Prostate gland (tissue), 2 donors: ENCODE measurements at regions not wholly inside any gene's neighbourhood (a gene's known extent, or its start where the extent isn't known, plus 50 kb on each side); places are given as distances from the start of the nearest gene placed in this dataset. TPM values are rescaled to one million over a fixed set of nuclear protein-coding genes. Genes with fewer than 3 reads are reported as not detected.

ENCODE experiments used
- DNase-seq: peaks from one replicate; pipeline ENCODE4 v3.0.0-alpha.2; 2019; ENCODE audit warnings: low spot score
- H3K27ac ChIP-seq, 2 donors: fragments of 200-600 bp; sonication (generic); 2 replicates each; pipeline ENCODE4 v1.5.1; 2017 to 2019
- H3K27me3 ChIP-seq: fragments of 200-600 bp; sonication (generic); replicated peaks from 2 replicates; pipeline ENCODE4 v1.5.1; 2019; ENCODE audit not compliant: insufficient read depth
- H3K36me3 ChIP-seq, 2 donors: fragments of 200-600 bp; sonication (generic); 1 replicate in 1 of 2; 2 replicates in 1 of 2; pipeline versions ENCODE4 v1.5.1 to v1.8.1; 2017 to 2019
- H3K4me1 ChIP-seq: fragments of 200-600 bp; sonication (generic); replicated peaks from 2 replicates; pipeline ENCODE4 v1.5.1; 2019
- H3K4me3 ChIP-seq, 2 donors: fragments of 200-600 bp; sonication (generic); 2 replicates each; pipeline ENCODE4 v1.5.1; 2017 to 2019
- H3K9me3 ChIP-seq: fragments of 200-600 bp; sonication (generic); 2 replicates; pipeline ENCODE4 v1.5.1; 2017
- POLR2A ChIP-seq: fragments of 450-650 bp; IDR thresholded peaks from one replicate; pipeline ENCODE4 v1.6.1; 2016; ENCODE audit warnings: antibody characterized with exemption, mild to moderate bottlenecking
- POLR2AphosphoS5 ChIP-seq: sonication (generic); formaldehyde crosslinking; IDR thresholded peaks from one replicate; pipeline ENCODE4 v1.6.1; 2017; ENCODE audit warnings: antibody characterized with exemption
- WGBS: methylation state at CpG from one replicate; pipeline ENCODE4 v1.1.5; 2018; 5-methylcytosine and 5-hydroxymethylcytosine counted together
- intact Hi-C: fragments of 100-400 bp; cut with DNase I; formaldehyde crosslinking; loops from one replicate; pipeline ENCODE4 v1.14.2; 2022
- microRNA-seq: library from miRNA; unstranded; fragments of <30 nt; microRNA quantifications from one replicate; pipeline ENCODE4, GENCODE V29; 2016
- small RNA-seq, 2 donors: library from RNA; depleted of rRNA; stranded (forward); fragments of <200 nt; gene quantifications; one replicate each; pipeline ENCODE3, GENCODE V24; 2016
- TF ChIP-seq, protein P1 (sequence below), 4 experiments: fragments of 200-600 bp in 2 of 4; fragments of 450-650 bp in 2 of 4; sonication (generic) in 2 of 4; IDR thresholded peaks; 1 replicate in 3 of 4; 2 replicates in 1 of 4; pipeline ENCODE4 v1.5.1; 2016 to 2019; ENCODE audit warnings: antibody characterized with exemption in 4 of 4, mild to moderate bottlenecking in 2 of 4, moderate library complexity in 2 of 4

DNA sequence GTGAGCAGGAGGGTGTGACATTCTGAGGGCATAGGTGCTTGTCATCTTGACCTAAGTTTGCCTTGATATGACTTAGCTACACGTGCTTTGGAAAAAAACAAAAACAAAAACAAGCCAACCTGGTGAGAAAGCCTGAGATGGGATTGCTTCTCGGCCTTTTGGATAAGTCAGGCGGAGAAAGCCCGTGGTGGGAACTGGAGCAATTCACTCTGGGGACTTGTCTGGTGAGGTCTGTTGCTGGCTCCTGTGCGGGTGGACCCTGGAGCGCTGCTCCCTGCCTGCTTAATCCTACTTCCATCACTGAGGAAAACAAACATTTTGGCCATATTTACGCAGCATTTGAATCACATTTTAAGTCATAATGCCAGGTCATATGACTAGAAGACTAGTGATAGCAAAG lies 100.3 kb downstream of the SNX19 start:
- no peaks in the 10 kb centered on the region for H3K36me3 ChIP-seq
- no peaks in the 10 kb centered on the region for H3K27me3 ChIP-seq
- H3K4me1 ChIP-seq = no peaks in the 10 kb centered on the region
- no peak overlapping the region for H3K4me3 ChIP-seq
- DNase-seq = no peak
- TF ChIP-seq POLR2A (no peak), POLR2AphosphoS5 (no peak)
- TF ChIP-seq, protein P1, sequence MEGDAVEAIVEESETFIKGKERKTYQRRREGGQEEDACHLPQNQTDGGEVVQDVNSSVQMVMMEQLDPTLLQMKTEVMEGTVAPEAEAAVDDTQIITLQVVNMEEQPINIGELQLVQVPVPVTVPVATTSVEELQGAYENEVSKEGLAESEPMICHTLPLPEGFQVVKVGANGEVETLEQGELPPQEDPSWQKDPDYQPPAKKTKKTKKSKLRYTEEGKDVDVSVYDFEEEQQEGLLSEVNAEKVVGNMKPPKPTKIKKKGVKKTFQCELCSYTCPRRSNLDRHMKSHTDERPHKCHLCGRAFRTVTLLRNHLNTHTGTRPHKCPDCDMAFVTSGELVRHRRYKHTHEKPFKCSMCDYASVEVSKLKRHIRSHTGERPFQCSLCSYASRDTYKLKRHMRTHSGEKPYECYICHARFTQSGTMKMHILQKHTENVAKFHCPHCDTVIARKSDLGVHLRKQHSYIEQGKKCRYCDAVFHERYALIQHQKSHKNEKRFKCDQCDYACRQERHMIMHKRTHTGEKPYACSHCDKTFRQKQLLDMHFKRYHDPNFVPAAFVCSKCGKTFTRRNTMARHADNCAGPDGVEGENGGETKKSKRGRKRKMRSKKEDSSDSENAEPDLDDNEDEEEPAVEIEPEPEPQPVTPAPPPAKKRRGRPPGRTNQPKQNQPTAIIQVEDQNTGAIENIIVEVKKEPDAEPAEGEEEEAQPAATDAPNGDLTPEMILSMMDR (IDR thresholded peaks at IDR 0.05) = no peak
- H3K9me3 ChIP-seq = no peaks in the 10 kb centered on the region
- H3K27ac ChIP-seq = no peak overlapping the region
- WGBS = 89% methylated on average over 7 of the region's 7 CpGs
- intact Hi-C loops = no loop called here

DNA sequence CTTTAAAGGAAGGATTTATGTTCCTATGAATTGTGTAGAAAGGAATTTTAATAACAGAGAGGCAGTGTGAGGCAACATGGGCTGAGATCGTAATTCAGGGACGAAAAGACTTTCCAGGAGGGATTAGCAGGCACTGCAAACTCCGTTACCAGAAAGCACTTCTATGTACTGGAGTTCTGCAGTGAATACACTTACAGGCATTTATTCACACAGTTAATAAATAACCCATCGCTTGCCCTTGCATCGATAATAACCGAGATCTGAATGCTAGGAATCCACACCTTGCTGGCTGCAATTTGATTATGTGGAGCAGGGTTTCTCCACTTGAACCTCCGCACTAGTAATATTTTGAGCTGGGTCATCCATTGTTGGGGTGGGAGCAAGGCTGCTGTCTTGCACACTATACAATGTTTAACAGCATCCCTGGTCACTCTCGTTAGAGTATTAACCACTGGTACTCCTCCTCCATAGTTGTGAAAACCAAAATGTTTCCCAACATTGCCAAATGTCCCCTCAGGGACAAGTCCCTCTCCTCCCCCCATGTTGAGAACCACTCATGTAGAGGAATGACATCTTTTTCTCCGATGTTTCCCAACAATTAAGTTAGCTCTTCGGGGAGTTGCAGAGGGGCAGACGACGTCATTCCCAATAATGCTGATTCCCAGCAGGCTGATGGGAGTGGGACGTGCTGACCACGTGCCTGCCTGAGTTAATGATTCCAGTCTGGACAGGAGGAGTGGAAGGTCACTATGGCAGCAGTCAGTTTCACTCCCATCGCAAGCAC lies 99.5 kb downstream of the SNX19 start:
- Histone ChIP-seq H3K9me3 (no peaks in the 10 kb centered on the region), H3K4me1 (no peaks in the 10 kb centered on the region), H3K27ac (no peak overlapping the region), H3K27me3 (no peaks in the 10 kb centered on the region), H3K36me3 (no peaks in the 10 kb centered on the region), H3K4me3 (no peak overlapping the region)
- DNase-seq = no peak
- intact Hi-C loops = no loop called here
- WGBS = 68% methylated on average over 15 of the region's 15 CpGs
- TF ChIP-seq POLR2AphosphoS5 (no peak), POLR2A (no peak)
- TF ChIP-seq, protein P1 (IDR thresholded peaks at IDR 0.05) = no peak

DNA sequence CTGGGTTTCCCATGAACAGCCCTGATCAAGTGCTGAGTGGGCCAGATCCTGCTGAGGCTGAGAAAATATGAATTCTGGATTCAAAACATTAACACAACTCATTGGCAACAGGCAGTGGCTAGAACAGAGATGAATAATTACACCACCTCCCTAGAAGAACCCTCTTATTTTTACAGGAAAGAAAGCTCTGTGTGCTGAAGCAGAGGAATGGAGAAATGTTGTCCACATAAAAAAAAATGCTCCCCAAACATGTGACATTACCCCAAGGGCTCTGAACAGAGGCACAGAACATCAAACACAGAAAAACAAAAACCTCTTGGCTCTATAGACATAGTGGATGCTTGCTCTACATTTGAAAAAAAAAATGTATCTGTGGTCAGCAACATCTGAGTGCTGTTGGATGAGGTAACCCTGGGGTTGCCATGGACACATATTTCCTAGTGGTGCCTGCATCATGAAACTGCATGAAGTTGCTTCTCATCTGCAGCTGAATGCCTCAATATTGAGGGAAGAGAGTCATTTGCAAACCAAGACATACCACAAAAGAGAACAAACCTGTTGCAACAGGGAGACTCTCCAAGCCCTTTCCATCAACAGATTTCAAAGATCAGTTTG lies 98.8 kb downstream of the SNX19 start:
- Histone ChIP-seq H3K4me1 (no peaks in the 10 kb centered on the region), H3K36me3 (no peaks in the 10 kb centered on the region), H3K27ac (no peak overlapping the region), H3K27me3 (no peaks in the 10 kb centered on the region), H3K9me3 (no peaks in the 10 kb centered on the region), H3K4me3 (no peak overlapping the region)
- intact Hi-C loops = no loop called here
- TF ChIP-seq, protein P1 (IDR thresholded peaks at IDR 0.05) = no peak
- TF ChIP-seq POLR2A (no peak), POLR2AphosphoS5 (no peak)
- no peak for DNase-seq

DNA sequence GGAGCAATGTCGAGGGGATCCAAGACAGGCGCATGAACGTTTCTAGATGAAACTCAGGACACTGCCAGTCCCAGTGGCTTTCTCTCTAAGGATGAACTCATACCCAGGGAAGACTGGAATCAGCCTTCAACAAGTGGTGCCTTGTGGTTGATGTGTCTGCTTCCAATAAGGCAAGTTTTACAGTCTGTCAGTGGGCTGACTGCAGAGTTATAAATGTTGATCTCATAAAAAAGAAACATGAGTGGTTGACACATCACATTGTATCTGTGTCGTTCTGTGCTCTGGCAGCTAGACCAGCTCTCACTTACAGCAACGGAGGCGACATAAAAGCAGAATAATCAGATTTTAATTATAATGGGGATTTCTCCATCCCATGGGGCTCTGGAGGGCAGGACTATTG lies 96.7 kb downstream of the SNX19 start:
- H3K27ac ChIP-seq = no peak overlapping the region
- H3K9me3 ChIP-seq = no peaks in the 10 kb centered on the region
- H3K36me3 ChIP-seq = no peaks in the 10 kb centered on the region
- intact Hi-C loops = loop anchor here (10.0 kb wide), 1 partner anchor 195 kb away; no protein-coding TSS in a partner anchor
- H3K27me3 ChIP-seq = no peaks in the 10 kb centered on the region
- DNase-seq = no peak
- H3K4me1 ChIP-seq = no peaks in the 10 kb centered on the region
- TF ChIP-seq POLR2A (no peak), POLR2AphosphoS5 (no peak)
- TF ChIP-seq, protein P1 (IDR thresholded peaks at IDR 0.05) = no peak
- 30% methylated on average over 6 of the region's 6 CpGs for WGBS
- H3K4me3 ChIP-seq = no peak overlapping the region

Small RNA genes in the stretch of these regions (microRNA-seq; reads per million reads assigned to microRNA genes)
- not detected for gene MIR8052

Small RNA genes in the stretch of these regions (small RNA-seq; reads per million reads assigned to genes)
- gene AP004371.1 = 0 reads per million in 2 donors
- 0 reads per million in 2 donors for gene MIR8052
